Heart left ventricle (tissue), 13 donors: ENCODE measurements at regions not wholly inside any gene's neighbourhood (a gene's known extent, or its start where the extent isn't known, plus 50 kb on each side); places are given as distances from the start of the nearest gene placed in this dataset.

Source experiments
- CTCF ChIP-seq, 12 donors: fragments of 200-600 bp; sonication (generic) in 4 of 12; IDR thresholded peaks; one replicate each; pipeline versions ENCODE4 v1.5.0 to v1.8.0; 2018 to 2022; ENCODE audit warnings: antibody characterized with exemption in 12 of 12, mild to moderate bottlenecking in 5 of 12
- POLR2A ChIP-seq, 2 donors: fragments of 450-650 bp; IDR thresholded peaks; one replicate each; pipeline ENCODE4 v1.6.1; 2017; ENCODE audit warnings: antibody characterized with exemption in 2 of 2, mild to moderate bottlenecking in 2 of 2, moderate library complexity in 2 of 2
- donor health status: ischemic (EF 13 %, LVEDD 7.1; RV severe dilation, severe dysfunction).
- donor health status: DM: no; HTN: yes; CAD: no.
- donor health status: DM: no; HTN: no; CAD: no.
- donor health status: ischemic (EF 25% LVEDD 6.9; RV normal size, moderate dysfunction).
- donor health status: ischemic (EF 25% LVEDD 5.7; RV mildly dilated, moderate dysfunction).
- donor health status: ischemic (EF 35%, LVEDD 5.7; RV mildly dilated, moderate dysfunction).
- donor health status: nonischemic (EF 11% LVEDD 7.7; RV severe dilation, severe dysfunction).
- donor health status: DM: yes; HTN: yes; CAD: no.
- donor health status: PGD.
- donor health status: ischemic (EF 29% LVEDD 5.4; RV normal size, mild dysfunction).
- donor health status: nonischemic (EF 23%, LVEDD 6.1; RV moderate dilation, normal function).

DNA sequence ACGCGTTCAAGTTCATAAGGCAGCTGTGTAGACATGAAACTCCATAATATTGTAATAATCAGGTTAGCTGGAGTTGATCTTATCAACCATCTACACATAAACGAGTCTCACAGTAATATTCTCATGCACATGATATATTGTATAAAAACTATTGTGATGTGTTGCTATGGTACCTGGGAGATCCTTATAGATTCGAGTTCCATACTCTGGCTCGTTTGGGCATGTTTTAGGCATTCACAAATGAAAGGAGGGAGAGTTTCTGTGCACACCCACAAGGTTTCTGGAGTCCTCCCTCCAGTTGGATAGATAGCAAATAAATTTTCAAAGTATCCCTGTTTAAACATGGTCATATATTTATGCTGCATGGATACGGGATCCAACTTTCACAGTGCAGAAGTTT, 567.5 kb upstream of the SLC35B3 start:
- no peak for TF ChIP-seq CTCF (IDR thresholded peaks at IDR 0.05)
- no peak for TF ChIP-seq POLR2A (IDR thresholded peaks at IDR 0.05)
